Liver (tissue), 3 donors: ENCODE measurements at regions not wholly inside any gene's neighbourhood (a gene's known extent, or its start where the extent isn't known, plus 50 kb on each side); places are given as distances from the start of the nearest gene placed in this dataset.

Source experiments
- HNF4A ChIP-seq, 2 donors: conservative IDR thresholded peaks; 2 replicates each; pipeline ENCODE4 v1.6.1; 2016; ENCODE audit warnings: antibody characterized with exemption in 2 of 2, mild to moderate bottlenecking in 2 of 2
- JUND ChIP-seq, 2 donors: IDR thresholded peaks; 2 replicates each; pipeline ENCODE4 v1.6.1; 2016; ENCODE audit warnings: antibody characterized with exemption in 2 of 2
- MAX ChIP-seq: IDR thresholded peaks from 2 replicates; pipeline ENCODE4 v1.6.1; 2016; ENCODE audit warnings: antibody characterized with exemption
- TF ChIP-seq, protein P1 (sequence below): fragments of 150-350 bp; IDR thresholded peaks from 2 replicates; pipeline ENCODE4 v1.5.1; 2017; ENCODE audit warnings: improper control_type of control experiment, low read depth, low read length; ENCODE audit not compliant: missing input control
- TF ChIP-seq, protein P2 (sequence below): IDR thresholded peaks from 2 replicates; pipeline ENCODE4 v1.6.1; 2016; ENCODE audit warnings: antibody characterized with exemption, mild to moderate bottlenecking
- donor health status: healthy.
- donor health status: healthy.

- TF ChIP-seq, protein P1, sequence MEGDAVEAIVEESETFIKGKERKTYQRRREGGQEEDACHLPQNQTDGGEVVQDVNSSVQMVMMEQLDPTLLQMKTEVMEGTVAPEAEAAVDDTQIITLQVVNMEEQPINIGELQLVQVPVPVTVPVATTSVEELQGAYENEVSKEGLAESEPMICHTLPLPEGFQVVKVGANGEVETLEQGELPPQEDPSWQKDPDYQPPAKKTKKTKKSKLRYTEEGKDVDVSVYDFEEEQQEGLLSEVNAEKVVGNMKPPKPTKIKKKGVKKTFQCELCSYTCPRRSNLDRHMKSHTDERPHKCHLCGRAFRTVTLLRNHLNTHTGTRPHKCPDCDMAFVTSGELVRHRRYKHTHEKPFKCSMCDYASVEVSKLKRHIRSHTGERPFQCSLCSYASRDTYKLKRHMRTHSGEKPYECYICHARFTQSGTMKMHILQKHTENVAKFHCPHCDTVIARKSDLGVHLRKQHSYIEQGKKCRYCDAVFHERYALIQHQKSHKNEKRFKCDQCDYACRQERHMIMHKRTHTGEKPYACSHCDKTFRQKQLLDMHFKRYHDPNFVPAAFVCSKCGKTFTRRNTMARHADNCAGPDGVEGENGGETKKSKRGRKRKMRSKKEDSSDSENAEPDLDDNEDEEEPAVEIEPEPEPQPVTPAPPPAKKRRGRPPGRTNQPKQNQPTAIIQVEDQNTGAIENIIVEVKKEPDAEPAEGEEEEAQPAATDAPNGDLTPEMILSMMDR = no peak
- TF ChIP-seq JUND (IDR thresholded peaks at IDR 0.05) (no peak), HNF4A (conservative IDR thresholded peaks at IDR 0.05) (no peak), MAX (no peak)
- TF ChIP-seq, protein P2, sequence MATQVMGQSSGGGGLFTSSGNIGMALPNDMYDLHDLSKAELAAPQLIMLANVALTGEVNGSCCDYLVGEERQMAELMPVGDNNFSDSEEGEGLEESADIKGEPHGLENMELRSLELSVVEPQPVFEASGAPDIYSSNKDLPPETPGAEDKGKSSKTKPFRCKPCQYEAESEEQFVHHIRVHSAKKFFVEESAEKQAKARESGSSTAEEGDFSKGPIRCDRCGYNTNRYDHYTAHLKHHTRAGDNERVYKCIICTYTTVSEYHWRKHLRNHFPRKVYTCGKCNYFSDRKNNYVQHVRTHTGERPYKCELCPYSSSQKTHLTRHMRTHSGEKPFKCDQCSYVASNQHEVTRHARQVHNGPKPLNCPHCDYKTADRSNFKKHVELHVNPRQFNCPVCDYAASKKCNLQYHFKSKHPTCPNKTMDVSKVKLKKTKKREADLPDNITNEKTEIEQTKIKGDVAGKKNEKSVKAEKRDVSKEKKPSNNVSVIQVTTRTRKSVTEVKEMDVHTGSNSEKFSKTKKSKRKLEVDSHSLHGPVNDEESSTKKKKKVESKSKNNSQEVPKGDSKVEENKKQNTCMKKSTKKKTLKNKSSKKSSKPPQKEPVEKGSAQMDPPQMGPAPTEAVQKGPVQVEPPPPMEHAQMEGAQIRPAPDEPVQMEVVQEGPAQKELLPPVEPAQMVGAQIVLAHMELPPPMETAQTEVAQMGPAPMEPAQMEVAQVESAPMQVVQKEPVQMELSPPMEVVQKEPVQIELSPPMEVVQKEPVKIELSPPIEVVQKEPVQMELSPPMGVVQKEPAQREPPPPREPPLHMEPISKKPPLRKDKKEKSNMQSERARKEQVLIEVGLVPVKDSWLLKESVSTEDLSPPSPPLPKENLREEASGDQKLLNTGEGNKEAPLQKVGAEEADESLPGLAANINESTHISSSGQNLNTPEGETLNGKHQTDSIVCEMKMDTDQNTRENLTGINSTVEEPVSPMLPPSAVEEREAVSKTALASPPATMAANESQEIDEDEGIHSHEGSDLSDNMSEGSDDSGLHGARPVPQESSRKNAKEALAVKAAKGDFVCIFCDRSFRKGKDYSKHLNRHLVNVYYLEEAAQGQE = no peak
Observed at GRCh38 chr16:51939378-51939871, 607.5 kb downstream of the TOX3 start.
